IMR-90 (cell line): ENCODE measurements at regions not wholly inside any gene's neighbourhood (a gene's known extent, or its start where the extent isn't known, plus 50 kb on each side); places are given as distances from the start of the nearest gene placed in this dataset.

ENCODE experiments used
- ATAC-seq: fragments of 200-7000 bp; cut with Tn5 transposase; 2 replicates; pipeline ENCODE4 v1.9.1; 2020; ENCODE audit warnings: low read depth, mild to moderate bottlenecking, moderate library complexity
- BruUV-seq: library from RNA; stranded (reverse); fragments of 400-500 nt; replicated peaks from 2 replicates; lab custom pipeline; 2021; lab: Mats Ljungman, UMichigan
- CTCF ChIA-PET: fragments of 300-600 bp; formaldehyde crosslinking; extraction: SDS; loops from one replicate; lab custom pipeline; 2021; ENCODE audit warnings: antibody characterized with exemption; lab: Yijun Ruan, JAX
- POLR2A ChIA-PET: fragments of 300-600 bp; sonication (Branson Sonifier 250); formaldehyde crosslinking; loops from one replicate; lab custom pipeline; 2022; ENCODE audit warnings: antibody characterized with exemption; ENCODE audit not compliant: unreplicated experiment; lab: Charles Lee
- DNase-seq: peaks from one replicate; pipeline ENCODE4 v3.0.0; 2013
- H2AFZ ChIP-seq: replicated peaks from 2 replicates; pipeline ENCODE3; 2013; ENCODE audit warnings: low read length, mild to moderate bottlenecking; ENCODE audit not compliant: poor library complexity
- H2AK5ac ChIP-seq: 2 replicates; pipeline ENCODE4 v1.6.1; 2013; ENCODE audit warnings: low read depth, low read length, inconsistent platforms
- H2AK9ac ChIP-seq: replicated peaks from 2 replicates; pipeline ENCODE3; 2013; ENCODE audit warnings: mild to moderate bottlenecking, low read depth, low read length, moderate library complexity; ENCODE audit not compliant: poor library complexity
- H2BK120ac ChIP-seq: 2 replicates; pipeline ENCODE4 v1.6.1; 2013; ENCODE audit warnings: low read depth, low read length, inconsistent platforms
- H2BK15ac ChIP-seq: 3 replicates; pipeline ENCODE4 v1.6.1; 2013; ENCODE audit warnings: low read depth, low read length, inconsistent platforms
- H2BK20ac ChIP-seq: 2 replicates; pipeline ENCODE4 v1.6.1; 2013; ENCODE audit warnings: low read depth, mild to moderate bottlenecking, inconsistent platforms, low read length, moderate library complexity
- H2BK5ac ChIP-seq: 2 replicates; pipeline ENCODE4 v1.6.1; 2013; ENCODE audit warnings: mild to moderate bottlenecking, low read depth, low read length, inconsistent platforms; ENCODE audit not compliant: poor library complexity, severe bottlenecking
- H3K14ac ChIP-seq: replicated peaks from 2 replicates; pipeline ENCODE4 v1.6.1; 2013; ENCODE audit warnings: low read depth, low read length, inconsistent platforms
- H3K18ac ChIP-seq: 2 replicates; pipeline ENCODE4 v1.6.1; 2013; ENCODE audit warnings: low read depth, low read length, control low read depth
- H3K23ac ChIP-seq: 2 replicates; pipeline ENCODE4 v1.6.1; 2013; ENCODE audit warnings: low read depth, low read length, inconsistent platforms
- H3K27ac ChIP-seq: 2 replicates; pipeline ENCODE4 v1.5.1; 2013; ENCODE audit warnings: mild to moderate bottlenecking, control low read depth, low read length; ENCODE audit not compliant: insufficient read depth
- H3K27me3 ChIP-seq: 2 replicates; pipeline ENCODE4 v1.6.1; 2013; ENCODE audit warnings: low read length; ENCODE audit not compliant: control insufficient read depth, insufficient read depth
- H3K36me3 ChIP-seq: 2 replicates; pipeline ENCODE4 v1.6.1; 2013; ENCODE audit warnings: low read length, mixed read lengths; ENCODE audit not compliant: control insufficient read depth, insufficient read depth
- H3K4ac ChIP-seq: 2 replicates; pipeline ENCODE4 v1.6.1; 2013; ENCODE audit warnings: low read depth, low read length, inconsistent platforms
- H3K4me1 ChIP-seq: 2 replicates; pipeline ENCODE4 v1.6.1; 2013; ENCODE audit warnings: low read length, mixed read lengths; ENCODE audit not compliant: control insufficient read depth, insufficient read depth
- H3K4me2 ChIP-seq: 2 replicates; pipeline ENCODE4 v1.6.1; 2013; ENCODE audit warnings: low read depth, mild to moderate bottlenecking, control low read depth, low read length, moderate library complexity
- H3K4me3 ChIP-seq: 2 replicates; pipeline ENCODE4 v1.5.1; 2013; ENCODE audit warnings: low read depth, mild to moderate bottlenecking, control low read depth, low read length, moderate library complexity; ENCODE audit not compliant: insufficient read depth
- H3K56ac ChIP-seq: 2 replicates; pipeline ENCODE4 v1.6.1; 2013; ENCODE audit warnings: low read length, inconsistent platforms; ENCODE audit not compliant: insufficient read depth; ENCODE audit errors: extremely low read depth
- H3K79me1 ChIP-seq, 2 experiments: 2 replicates each; pipeline ENCODE4 v1.6.1; 2013; ENCODE audit warnings: low read length in 2 of 2, inconsistent platforms in 1 of 2, low read depth in 1 of 2
- H3K9ac ChIP-seq: 2 replicates; pipeline ENCODE4 v1.6.1; 2013; ENCODE audit warnings: low read depth, low read length, control low read depth
- H3K9me1 ChIP-seq: 2 replicates; pipeline ENCODE4 v1.6.1; 2013; ENCODE audit warnings: low read length, inconsistent platforms; ENCODE audit not compliant: insufficient read depth
- H3K9me3 ChIP-seq: 2 replicates; pipeline ENCODE4 v1.6.1; 2013; ENCODE audit warnings: low read length; ENCODE audit not compliant: control insufficient read depth, insufficient read depth
- H4K20me1 ChIP-seq: 2 replicates; pipeline ENCODE4 v1.6.1; 2013; ENCODE audit warnings: low read length, inconsistent platforms; ENCODE audit not compliant: insufficient read depth
- H4K5ac ChIP-seq: 2 replicates; pipeline ENCODE4 v1.6.1; 2013; ENCODE audit warnings: mild to moderate bottlenecking, low read depth, low read length, control low read depth
- H4K8ac ChIP-seq, 2 experiments: 2 replicates each; pipeline ENCODE4 v1.6.1; 2013; ENCODE audit warnings: low read depth in 2 of 2, low read length in 2 of 2, control low read depth in 1 of 2, inconsistent platforms in 1 of 2
- H4K91ac ChIP-seq: 2 replicates; pipeline ENCODE4 v1.6.1; 2013; ENCODE audit warnings: low read depth, low read length, inconsistent platforms; ENCODE audit not compliant: insufficient read depth
- CEBPB ChIP-seq: IDR thresholded peaks from 2 replicates; pipeline ENCODE4 v1.6.1; 2012; ENCODE audit warnings: low read depth, low read length, improper control_type of control experiment
- MAZ ChIP-seq: IDR thresholded peaks from 2 replicates; pipeline ENCODE4 v1.6.1; 2012; ENCODE audit warnings: low read depth, mild to moderate bottlenecking, low read length, improper control_type of control experiment, moderate library complexity, borderline replicate concordance
- POLR2A ChIP-seq: IDR thresholded peaks from 2 replicates; pipeline ENCODE4 v1.6.1; 2012; ENCODE audit warnings: mild to moderate bottlenecking, low read depth, low read length
- RCOR1 ChIP-seq: IDR thresholded peaks from 2 replicates; pipeline ENCODE4 v1.6.1; 2012; ENCODE audit warnings: mild to moderate bottlenecking, low read length, improper control_type of control experiment; ENCODE audit not compliant: insufficient replicate concordance
- dilution Hi-C: fragments of 300-500 bp; cut with HindIII; formaldehyde crosslinking; loops from one replicate; pipeline ENCODE4 v1.14.3; 2018; ENCODE audit warnings: low sequenced_read_pairs; ENCODE audit not compliant: unreplicated experiment
- in situ Hi-C: fragments of 300-500 bp; cut with MboI; formaldehyde crosslinking; loops from 3 replicates; pipeline ENCODE4 v1.14.3; 2019; ENCODE audit warnings: low sequenced_read_pairs, inconsistent platforms, mixed read lengths
- intact Hi-C: fragments of 100-400 bp; cut with micrococcal nuclease; formaldehyde crosslinking; loops from 2 replicates; pipeline ENCODE4 v1.10.0; 2022
- TF ChIP-seq, protein P1 (sequence below): conservative IDR thresholded peaks from 2 replicates; pipeline ENCODE4 v1.5.1; 2012; ENCODE audit warnings: mild to moderate bottlenecking, low read depth, low read length, improper control_type of control experiment
- TF ChIP-seq, protein P2 (sequence below): fragments of 150-350 bp; IDR thresholded peaks from 2 replicates; pipeline ENCODE4 v1.6.1; 2016; ENCODE audit warnings: low read depth, mild to moderate bottlenecking, low read length, moderate library complexity, borderline replicate concordance
- TF ChIP-seq, protein P3 (sequence below): fragments of 150-350 bp; IDR thresholded peaks from 2 replicates; pipeline ENCODE4 v1.6.1; 2017; ENCODE audit warnings: mild to moderate bottlenecking, antibody characterized with exemption, low read length, low read depth

DNA sequence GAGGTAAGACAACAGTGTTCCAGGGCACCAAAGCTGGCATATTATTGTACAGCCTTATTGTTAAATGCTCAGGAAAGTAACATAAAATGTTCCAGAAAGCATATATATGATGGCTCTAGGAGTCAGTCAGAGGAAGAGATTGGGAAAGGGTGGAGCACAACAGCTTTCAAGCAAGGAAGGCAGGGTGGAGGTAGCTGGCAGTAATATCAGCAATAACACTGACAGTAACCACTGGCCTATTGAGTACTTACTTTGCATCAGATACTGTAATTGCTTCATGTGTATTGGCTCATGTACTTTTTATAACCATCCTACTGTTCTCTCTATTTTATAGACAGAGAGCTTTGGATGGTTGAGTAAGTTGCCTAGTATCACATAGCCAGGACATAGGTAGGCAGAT lies 830.2 kb downstream of the DHX35 start:
- H2BK20ac ChIP-seq = no peak overlapping the region
- DNase-seq (no peak), ATAC-seq (no peak)
- no peak overlapping the region for H4K5ac ChIP-seq
- CTCF ChIA-PET = no interaction called here
- intact Hi-C loops (no loop called here), in situ Hi-C loops (no loop called here), dilution Hi-C loops (no loop called here)
- no peaks in the 10 kb centered on the region for H3K9me1 ChIP-seq
- H3K56ac ChIP-seq = no peak overlapping the region
- no peak overlapping the region for H2AK5ac ChIP-seq
- H3K4me3 ChIP-seq = no peak overlapping the region
- H3K4ac ChIP-seq = no peak overlapping the region
- H3K79me1 ChIP-seq = no peaks in the 10 kb centered on the region
- H3K4me2 ChIP-seq = no peak overlapping the region
- no peak for TF ChIP-seq POLR2A
- no peak for TF ChIP-seq RCOR1
- no peak for TF ChIP-seq MAZ
- TF ChIP-seq, protein P1, sequence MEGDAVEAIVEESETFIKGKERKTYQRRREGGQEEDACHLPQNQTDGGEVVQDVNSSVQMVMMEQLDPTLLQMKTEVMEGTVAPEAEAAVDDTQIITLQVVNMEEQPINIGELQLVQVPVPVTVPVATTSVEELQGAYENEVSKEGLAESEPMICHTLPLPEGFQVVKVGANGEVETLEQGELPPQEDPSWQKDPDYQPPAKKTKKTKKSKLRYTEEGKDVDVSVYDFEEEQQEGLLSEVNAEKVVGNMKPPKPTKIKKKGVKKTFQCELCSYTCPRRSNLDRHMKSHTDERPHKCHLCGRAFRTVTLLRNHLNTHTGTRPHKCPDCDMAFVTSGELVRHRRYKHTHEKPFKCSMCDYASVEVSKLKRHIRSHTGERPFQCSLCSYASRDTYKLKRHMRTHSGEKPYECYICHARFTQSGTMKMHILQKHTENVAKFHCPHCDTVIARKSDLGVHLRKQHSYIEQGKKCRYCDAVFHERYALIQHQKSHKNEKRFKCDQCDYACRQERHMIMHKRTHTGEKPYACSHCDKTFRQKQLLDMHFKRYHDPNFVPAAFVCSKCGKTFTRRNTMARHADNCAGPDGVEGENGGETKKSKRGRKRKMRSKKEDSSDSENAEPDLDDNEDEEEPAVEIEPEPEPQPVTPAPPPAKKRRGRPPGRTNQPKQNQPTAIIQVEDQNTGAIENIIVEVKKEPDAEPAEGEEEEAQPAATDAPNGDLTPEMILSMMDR = no peak
- TF ChIP-seq, protein P2, sequence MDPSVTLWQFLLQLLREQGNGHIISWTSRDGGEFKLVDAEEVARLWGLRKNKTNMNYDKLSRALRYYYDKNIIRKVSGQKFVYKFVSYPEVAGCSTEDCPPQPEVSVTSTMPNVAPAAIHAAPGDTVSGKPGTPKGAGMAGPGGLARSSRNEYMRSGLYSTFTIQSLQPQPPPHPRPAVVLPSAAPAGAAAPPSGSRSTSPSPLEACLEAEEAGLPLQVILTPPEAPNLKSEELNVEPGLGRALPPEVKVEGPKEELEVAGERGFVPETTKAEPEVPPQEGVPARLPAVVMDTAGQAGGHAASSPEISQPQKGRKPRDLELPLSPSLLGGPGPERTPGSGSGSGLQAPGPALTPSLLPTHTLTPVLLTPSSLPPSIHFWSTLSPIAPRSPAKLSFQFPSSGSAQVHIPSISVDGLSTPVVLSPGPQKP = no peak
- TF ChIP-seq, protein P3, sequence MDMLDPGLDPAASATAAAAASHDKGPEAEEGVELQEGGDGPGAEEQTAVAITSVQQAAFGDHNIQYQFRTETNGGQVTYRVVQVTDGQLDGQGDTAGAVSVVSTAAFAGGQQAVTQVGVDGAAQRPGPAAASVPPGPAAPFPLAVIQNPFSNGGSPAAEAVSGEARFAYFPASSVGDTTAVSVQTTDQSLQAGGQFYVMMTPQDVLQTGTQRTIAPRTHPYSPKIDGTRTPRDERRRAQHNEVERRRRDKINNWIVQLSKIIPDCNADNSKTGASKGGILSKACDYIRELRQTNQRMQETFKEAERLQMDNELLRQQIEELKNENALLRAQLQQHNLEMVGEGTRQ = no peak
- TF ChIP-seq CEBPB = no peak
- H2AK9ac ChIP-seq = no peak overlapping the region
- no peak overlapping the region for H3K27ac ChIP-seq
- no peak overlapping the region for H3K23ac ChIP-seq
- H3K27me3 ChIP-seq = no peaks in the 10 kb centered on the region
- no peaks in the 10 kb centered on the region for H4K20me1 ChIP-seq
- no peaks in the 10 kb centered on the region for H3K9me3 ChIP-seq
- no peak overlapping the region for H3K9ac ChIP-seq
- no peaks in the 10 kb centered on the region for H3K36me3 ChIP-seq
- H2BK15ac ChIP-seq = no peak overlapping the region
- no TSS peak for BruUV-seq
- no peak overlapping the region for H3K14ac ChIP-seq
- H2AFZ ChIP-seq = no peak overlapping the region
- H3K4me1 ChIP-seq = no peaks in the 10 kb centered on the region
- H3K18ac ChIP-seq = no peak overlapping the region
- H2BK120ac ChIP-seq = no peak overlapping the region
- H4K8ac ChIP-seq = no peak overlapping the region
- POLR2A ChIA-PET = no interaction called here
- H4K91ac ChIP-seq = no peak overlapping the region
- H2BK5ac ChIP-seq = no peak overlapping the region
